ENCODE measurements at regions not wholly inside any gene's neighbourhood (a gene's known extent, or its start where the extent isn't known, plus 50 kb on each side); places are given as distances from the start of the nearest gene placed in this dataset.

- H3K4me1 Mint-ChIP-seq = no peaks in the 10 kb centered on the region
- Histone ChIP-seq H3K9ac (ENCODE audit: low read length) (no peak overlapping the region), H2AFZ (ENCODE audit: insufficient read depth, low read depth, low read length, poor library complexity, severe bottlenecking) (no peak overlapping the region), H3K4me2 (replicated peaks; ENCODE audit: low read depth, low read length, poor library complexity, severe bottlenecking) (no peak overlapping the region), H3K9me3 (ENCODE audit: control extremely low read depth in 1 of 3, control insufficient read depth in 2 of 3, insufficient read depth in 1 of 3, low read length in 2 of 3) (peaks cover 0 to 6% (median 0%) of the 10 kb centered on the region in 3 donors), H3K36me3 (replicated peaks in 1 of 2; ENCODE audit: control extremely low read depth in 1 of 2, control insufficient read depth in 1 of 2, extremely low read depth in 1 of 2, insufficient read depth in 2 of 2, low read length in 1 of 2) (no peaks in the 10 kb centered on the region), H3K27me3 (replicated peaks in 1 of 4; ENCODE audit: control extremely low read depth in 1 of 4, control insufficient read depth in 3 of 4, insufficient read depth in 4 of 4, low read length in 3 of 4) (no peaks in the 10 kb centered on the region), H3K4me3 (ENCODE audit: control extremely low read depth in 1 of 5, extremely low read depth in 1 of 5, insufficient read depth in 1 of 5, low read depth in 2 of 5, low read length in 4 of 5) (no peak overlapping the region), H4K20me1 (ENCODE audit: control insufficient read depth, insufficient read depth, low read length, poor library complexity, severe bottlenecking) (no peaks in the 10 kb centered on the region), H3K79me2 (ENCODE audit: control insufficient read depth, insufficient read depth, low read length) (no peaks in the 10 kb centered on the region), H3K4me1 (ENCODE audit: control insufficient read depth in 2 of 2, insufficient read depth in 2 of 2, low read length in 2 of 2) (no peaks in the 10 kb centered on the region), H3K27ac (ENCODE audit: low read length in 2 of 2) (no peak overlapping the region)
- H3K27me3 Mint-ChIP-seq = no peaks in the 10 kb centered on the region
- no peak for ATAC-seq (ENCODE audit: low read depth)
- no peak overlapping the region for H3K27ac Mint-ChIP-seq
- peaks cover 2% of the 10 kb centered on the region for H3K9me3 Mint-ChIP-seq (ENCODE audit: insufficient read depth)
- ChIA-PET POLR2A (no interaction called here), CTCF (no interaction called here)
- WGBS (ENCODE audit: insufficient coverage) = 81% methylated on average over 20 of the region's 24 CpGs
- TF ChIP-seq CTCF (IDR thresholded peaks at IDR 0.05) (no peak), EZH2 (IDR thresholded peaks at IDR 0.05; ENCODE audit: borderline replicate concordance, insufficient read depth, low read depth, low read length, poor library complexity, severe bottlenecking) (no peak)
- H3K4me3 Mint-ChIP-seq = no peak overlapping the region
- intact Hi-C loops (cut with micrococcal nuclease) = no loop called here
- no peak for DNase-seq
These were observed 233.4 kb upstream of the MYT1L start for GRCh38 chr2:2564300-2565078.

- Mint-ChIP-seq H3K4me3 (no peak overlapping the region), H3K27ac (no peak overlapping the region), H3K9me3 (ENCODE audit: insufficient read depth) (peaks cover 2% of the 10 kb centered on the region), H3K27me3 (no peaks in the 10 kb centered on the region), H3K4me1 (no peaks in the 10 kb centered on the region)
- Histone ChIP-seq H3K79me2 (ENCODE audit: control insufficient read depth, insufficient read depth, low read length) (no peaks in the 10 kb centered on the region), H4K20me1 (ENCODE audit: control insufficient read depth, insufficient read depth, low read length, poor library complexity, severe bottlenecking) (no peaks in the 10 kb centered on the region), H3K9ac (ENCODE audit: low read length) (no peak overlapping the region), H3K27me3 (replicated peaks in 1 of 4; ENCODE audit: control extremely low read depth in 1 of 4, control insufficient read depth in 3 of 4, insufficient read depth in 4 of 4, low read length in 3 of 4) (no peaks in the 10 kb centered on the region), H3K4me1 (ENCODE audit: control insufficient read depth in 2 of 2, insufficient read depth in 2 of 2, low read length in 2 of 2) (no peaks in the 10 kb centered on the region), H2AFZ (ENCODE audit: insufficient read depth, low read depth, low read length, poor library complexity, severe bottlenecking) (no peak overlapping the region), H3K4me3 (ENCODE audit: control extremely low read depth in 1 of 5, extremely low read depth in 1 of 5, insufficient read depth in 1 of 5, low read depth in 2 of 5, low read length in 4 of 5) (no peak overlapping the region), H3K27ac (ENCODE audit: low read length in 2 of 2) (no peak overlapping the region), H3K9me3 (ENCODE audit: control extremely low read depth in 1 of 3, control insufficient read depth in 2 of 3, insufficient read depth in 1 of 3, low read length in 2 of 3) (peaks cover 0 to 6% (median 0%) of the 10 kb centered on the region in 3 donors), H3K36me3 (replicated peaks in 1 of 2; ENCODE audit: control extremely low read depth in 1 of 2, control insufficient read depth in 1 of 2, extremely low read depth in 1 of 2, insufficient read depth in 2 of 2, low read length in 1 of 2) (no peaks in the 10 kb centered on the region), H3K4me2 (replicated peaks; ENCODE audit: low read depth, low read length, poor library complexity, severe bottlenecking) (no peak overlapping the region)
- TF ChIP-seq EZH2 (IDR thresholded peaks at IDR 0.05; ENCODE audit: borderline replicate concordance, insufficient read depth, low read depth, low read length, poor library complexity, severe bottlenecking) (no peak), CTCF (IDR thresholded peaks at IDR 0.05) (no peak)
- ChIA-PET POLR2A (no interaction called here), CTCF (interaction anchor here (1.1 kb wide), 1 partner anchor 57 kb away, joined by 3 read pairs; no protein-coding TSS in a partner anchor)
- intact Hi-C loops (cut with micrococcal nuclease) = no loop called here
- DNase-seq = no peak
- ATAC-seq (ENCODE audit: low read depth) = no peak
- WGBS (ENCODE audit: insufficient coverage) = 88% methylated on average over 8 of the region's 8 CpGs
These were observed 232.3 kb upstream of the MYT1L start for GRCh38 chr2:2563309-2563860.
